ENCODE measurements at regions not wholly inside any gene's neighbourhood (a gene's known extent, or its start where the extent isn't known, plus 50 kb on each side); places are given as distances from the start of the nearest gene placed in this dataset.
"Not testable (repeated sequence)": the region's sequence is repeated elsewhere in the genome, so short reads cannot be mapped to it uniquely, and the experiment has no call there.

DNA sequence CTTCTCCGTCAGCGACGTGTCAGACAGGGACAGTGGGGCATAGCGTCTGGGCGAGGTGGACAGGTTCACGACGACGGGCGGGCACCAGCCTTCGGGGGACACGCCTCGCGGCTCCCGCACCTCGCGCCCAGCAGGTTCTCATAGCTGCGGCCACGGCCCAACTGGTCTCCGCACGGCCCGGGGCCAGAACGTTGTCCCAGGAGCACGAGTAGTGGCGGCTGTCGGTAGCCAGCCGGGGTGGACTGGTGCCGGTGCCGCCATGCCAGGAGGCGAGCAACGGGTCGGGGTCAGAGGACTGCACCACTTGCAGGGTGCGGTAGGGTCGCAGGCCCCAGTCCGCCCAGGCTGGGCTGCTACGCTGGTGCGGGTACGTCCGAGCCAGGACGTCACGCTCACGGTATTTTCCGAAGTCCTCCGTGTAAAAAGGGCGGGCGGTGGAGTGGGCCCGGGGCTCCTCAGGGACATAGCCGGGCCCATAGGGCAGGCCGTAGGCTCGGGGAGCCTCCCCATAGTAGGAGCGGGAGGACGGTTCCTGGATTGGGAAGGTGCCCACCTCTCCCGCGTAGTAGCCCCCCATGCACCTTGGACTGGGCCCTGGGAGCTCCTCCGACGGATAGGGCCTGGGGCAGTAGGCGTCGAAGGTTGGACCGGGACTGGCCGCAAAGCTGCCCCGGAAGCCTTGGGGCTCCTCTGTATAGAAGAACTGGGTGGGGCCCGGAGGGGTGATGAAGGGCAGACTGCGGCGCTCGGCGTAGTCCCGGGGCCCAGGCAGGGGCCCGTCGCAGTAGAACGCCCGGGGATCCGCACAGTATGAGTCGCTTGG is 301.2 kb downstream of the CCDC74A start:
- DNase-seq: not testable (repeated sequence)

DNA sequence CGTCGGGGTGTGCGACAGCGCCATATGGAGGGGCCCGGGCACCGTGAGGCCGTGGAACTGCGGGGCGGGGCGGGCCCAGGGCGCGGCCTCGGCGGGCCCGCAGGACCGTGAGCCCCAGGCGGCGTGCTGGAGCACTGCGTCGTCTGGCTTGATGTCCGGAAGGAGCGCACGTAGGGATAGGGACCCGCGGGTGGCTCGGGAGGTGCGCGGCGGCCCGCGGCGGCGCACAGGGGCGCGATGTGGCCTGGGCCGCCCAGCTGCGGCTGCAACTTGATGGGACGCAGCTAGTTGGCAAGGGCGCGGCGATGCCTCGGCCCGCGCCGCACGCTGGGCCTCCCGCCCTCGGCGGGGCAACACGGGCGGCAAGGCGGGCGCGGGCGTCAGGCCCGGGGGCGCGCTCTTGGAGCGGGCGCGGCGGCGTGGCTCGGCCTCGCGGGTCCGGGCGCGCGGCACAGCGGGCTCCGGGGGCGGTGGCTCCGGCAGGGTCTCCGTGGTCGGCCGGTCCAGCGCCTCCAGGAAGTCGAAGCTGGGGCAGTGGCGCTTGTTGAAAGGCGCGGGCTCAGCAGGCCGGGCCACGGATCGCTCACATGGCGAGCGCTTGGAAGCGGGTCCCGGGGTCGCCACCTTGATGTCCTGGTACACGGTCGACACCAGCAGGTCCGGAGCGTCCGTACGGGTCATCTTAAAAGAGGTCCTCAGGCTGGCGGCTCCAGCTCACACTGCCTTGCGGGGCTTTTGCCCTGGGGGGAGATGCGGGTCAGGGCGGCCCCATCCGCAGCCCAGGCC is 302.0 kb downstream of the CCDC74A start:
- not testable (repeated sequence) for DNase-seq

DNA sequence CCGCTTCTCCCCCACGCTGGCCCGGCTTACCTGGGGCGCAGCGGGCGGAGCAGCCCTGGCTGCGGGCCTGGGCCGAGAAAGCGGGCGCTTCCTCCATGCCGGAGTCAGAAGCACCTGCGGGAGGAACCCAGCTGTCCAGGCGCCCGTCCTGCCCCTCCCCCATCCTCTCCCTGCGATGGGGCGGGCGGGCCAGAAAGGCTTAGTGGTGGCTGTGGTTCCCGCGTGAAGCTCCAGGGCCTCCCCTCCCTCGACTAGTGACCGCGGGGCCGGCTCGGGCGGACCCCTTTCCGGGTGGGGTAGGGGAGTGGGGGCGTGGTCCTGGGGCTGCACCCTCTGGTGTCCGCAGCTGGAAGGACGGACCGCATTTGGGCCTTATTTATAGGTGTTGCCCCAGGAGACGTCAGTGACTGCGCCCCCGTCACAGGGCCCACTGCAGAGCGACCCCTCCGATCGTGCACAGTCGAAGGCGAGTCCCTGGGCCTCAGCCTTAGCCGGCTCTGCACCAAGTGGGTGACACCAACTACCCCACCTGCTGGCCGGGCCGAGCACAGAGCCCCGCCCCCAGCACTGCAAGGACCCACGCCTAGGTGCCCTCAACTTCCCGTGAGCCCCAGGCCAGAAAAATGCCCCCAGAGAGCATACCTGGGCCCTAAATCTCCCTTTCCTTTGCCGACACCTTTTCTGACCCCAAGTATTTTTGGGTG is 302.7 kb downstream of the CCDC74A start:
- not testable (repeated sequence) for DNase-seq

DNA sequence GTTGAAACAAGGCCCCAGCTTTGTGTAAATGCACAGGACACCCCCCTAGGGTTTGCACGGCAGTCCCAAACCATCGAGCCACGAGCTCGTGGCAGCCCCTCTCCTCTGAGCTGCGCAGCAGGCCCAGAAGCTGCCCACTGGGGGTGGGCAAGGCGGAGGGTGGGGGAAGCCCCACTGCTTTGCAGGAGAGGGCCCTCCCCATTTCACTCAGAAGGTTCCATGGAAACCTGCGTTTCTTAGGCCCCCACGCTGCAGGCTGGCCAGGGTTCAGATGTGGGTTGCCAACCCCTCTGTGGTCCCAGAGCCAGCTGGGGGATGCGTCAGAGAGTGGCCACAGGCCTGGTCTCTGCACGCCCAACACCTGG is 303.2 kb downstream of the CCDC74A start:
- DNase-seq: not testable (repeated sequence)

DNA sequence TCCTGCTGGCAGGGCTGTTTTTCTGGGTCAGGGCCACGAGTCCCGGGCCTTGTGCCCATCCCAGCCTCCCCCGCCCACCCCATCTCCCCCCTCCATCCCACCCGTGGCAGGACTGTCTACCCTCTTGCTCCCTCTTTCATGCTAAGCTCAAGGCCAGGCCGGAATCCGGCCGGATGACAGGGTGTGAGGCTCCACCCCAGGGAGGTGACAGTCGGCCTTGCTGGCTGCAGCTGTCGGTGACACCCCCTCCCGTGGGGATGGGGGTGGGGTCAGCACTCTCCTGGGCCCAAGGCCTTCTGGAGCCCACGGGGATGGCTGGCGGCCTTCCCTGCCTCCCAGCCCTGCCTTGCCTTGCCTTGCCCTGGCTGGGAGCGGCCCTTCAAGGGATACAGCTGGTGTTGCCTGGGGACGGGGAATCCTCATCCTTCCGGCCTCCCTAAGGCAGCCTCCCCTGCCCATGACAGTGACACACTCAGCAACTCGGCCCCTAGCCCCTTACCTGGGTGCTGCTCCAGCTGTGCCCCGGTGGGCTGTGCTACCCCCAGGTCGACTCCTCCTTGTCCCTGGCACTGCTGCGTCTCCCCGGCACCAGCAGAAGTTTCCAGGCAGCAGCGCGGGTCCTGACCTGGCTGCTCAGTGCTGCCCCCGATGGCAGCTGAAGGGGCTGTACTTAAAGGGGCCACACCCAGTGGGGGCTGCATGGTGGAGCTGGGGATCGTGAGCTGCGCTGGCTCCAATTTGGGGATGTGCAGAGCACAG is 303.9 kb downstream of the CCDC74A start:
- DNase-seq: not testable (repeated sequence)

DNA sequence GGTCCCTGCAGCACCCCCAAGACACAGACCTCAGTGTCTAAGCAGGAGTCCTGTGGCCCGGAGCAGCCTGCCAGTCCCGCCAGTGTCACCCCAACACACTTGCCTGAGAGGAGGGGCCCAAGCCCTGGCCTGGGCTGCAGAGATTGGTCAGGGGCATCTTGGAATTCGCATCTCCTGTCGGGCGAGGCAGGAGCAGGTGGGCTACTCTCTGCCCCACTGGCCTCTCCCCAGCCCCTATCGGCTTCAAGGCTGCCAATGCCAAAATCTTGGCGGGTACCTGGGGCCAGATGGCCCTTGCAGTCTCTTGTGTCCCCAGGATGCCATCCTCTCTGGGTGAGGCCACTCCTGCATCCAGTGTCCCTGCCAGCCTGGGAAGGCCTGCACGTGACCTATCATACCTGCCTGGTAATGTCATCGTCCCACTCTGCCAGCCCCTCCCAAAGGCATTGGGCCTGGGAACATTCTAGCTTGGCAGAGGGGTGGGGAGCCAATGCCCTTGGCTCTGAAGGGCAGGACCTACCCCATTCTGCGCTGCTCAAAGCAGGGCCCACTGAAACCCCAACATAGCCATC is 304.6 kb downstream of the CCDC74A start:
- DNase-seq: not testable (repeated sequence)

DNA sequence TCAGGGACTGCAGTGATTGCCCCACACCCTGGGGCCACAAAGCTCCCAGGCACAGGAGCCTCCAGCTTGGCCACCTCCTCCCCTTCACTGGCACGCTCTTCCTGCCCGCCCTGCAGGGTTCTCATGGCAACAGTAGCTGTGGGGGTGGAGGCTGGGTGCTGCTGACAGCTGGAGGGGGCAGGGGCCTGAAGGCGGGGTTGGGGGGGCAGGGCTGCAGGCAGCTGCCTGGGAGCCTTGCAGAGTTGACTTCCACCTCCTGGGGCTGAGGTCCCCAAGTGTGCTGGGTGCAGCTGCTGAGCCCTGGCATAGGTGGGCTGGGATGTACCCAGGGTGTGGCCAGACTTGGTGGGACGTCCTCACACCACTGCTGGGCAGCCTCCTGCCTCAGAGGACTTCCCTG is 305.2 kb downstream of the CCDC74A start:
- DNase-seq: not testable (repeated sequence)

DNA sequence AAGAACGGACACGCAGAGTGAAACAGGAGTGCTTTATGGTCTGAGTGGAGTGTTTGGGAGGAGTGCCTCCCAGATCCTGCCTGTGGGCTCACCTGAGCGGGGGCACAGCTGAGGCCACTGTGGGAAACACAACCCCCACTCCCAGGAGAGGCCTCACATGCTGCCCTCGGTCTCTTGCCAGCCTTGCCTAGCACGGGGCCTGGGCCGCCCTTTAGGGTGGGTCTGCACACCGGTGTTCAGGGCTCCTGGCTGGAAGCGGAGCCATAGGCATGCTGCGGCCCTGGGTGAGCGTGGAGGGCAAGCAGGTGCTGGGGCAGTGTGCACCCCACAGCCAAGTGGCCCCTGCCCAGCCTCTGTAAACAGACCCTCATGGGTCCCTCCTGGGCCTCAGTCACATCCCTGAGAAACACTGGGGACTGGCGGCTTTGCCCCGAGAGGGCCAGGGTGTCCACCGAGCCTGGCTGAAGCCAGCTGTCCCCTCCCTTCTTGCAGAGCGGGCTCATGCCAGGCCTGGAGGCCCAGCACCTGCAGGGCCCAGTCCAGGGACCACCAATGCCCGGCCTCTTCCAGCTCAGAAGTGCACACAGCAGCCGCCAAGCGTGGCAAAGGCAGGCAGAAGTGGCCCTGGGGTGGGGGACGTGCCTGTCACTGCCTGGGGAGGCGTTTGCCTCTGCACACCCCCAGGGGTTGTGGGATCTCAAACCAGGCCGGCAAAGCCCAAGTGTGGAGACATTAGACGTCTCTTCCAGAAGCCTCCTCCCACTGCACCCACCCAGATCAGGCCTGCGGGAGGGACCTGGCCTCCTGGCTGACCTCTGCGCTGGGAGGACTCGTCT is 305.9 kb downstream of the CCDC74A start:
- not testable (repeated sequence) for DNase-seq

DNA sequence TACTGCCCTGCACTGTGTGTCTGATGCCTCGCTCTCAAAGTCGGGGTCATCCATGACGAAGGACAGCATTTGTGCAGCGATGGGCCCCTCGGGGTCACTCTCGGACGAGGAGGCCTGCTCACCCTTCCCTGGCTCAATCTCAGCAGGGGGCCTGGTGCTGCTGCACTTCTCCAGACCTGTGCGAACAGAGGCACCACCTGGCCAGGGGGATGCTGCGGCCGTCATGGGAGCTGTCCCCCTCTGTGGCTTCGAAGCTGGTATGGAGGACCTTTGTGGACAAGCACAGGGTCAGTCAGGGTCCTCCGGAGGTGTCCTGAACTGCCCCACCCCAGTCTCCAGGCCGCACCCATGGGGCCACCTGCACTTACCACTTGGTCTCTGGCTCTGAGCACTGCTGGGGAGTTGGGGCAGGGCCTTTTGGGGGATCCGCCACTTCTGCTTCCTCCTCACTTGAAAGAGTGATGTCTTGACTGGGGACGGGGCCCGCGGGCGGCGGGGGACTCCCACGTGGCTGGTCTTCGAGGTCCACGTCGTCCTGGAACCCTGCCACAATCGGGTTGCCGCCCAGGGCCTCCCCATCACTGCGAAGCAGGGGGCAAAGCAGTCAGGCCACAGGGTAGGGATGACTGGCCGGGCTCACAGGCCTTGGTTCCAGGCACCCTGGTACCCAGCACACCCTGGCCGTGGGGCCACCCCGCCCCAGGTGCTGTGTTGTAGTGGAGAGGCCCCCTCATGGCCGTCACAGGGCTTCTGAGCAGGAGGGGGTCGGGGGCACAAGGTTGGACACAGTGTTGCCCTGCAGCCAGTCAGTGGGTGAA is 306.7 kb downstream of the CCDC74A start:
- not testable (repeated sequence) for DNase-seq

DNA sequence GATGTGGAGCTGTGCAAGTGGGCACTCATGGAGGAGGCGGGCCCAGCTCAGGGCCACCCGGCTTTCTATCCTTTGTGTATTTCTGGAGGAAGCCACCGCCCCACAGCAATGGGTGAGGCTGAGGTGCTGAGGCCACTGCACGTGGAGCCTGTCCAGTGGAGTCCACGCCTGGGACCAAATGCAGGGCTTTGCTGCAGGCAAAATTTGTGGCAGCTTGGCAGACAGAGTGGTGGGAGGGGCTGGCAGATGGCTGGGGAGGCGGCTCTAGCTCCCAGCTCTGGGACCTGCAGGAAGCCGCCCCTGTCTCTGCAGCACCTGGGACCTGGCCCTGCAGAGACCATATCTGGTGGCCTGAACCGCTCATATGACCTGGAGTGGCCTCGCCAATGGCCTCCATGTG is 307.3 kb downstream of the CCDC74A start:
- not testable (repeated sequence) for DNase-seq

DNA sequence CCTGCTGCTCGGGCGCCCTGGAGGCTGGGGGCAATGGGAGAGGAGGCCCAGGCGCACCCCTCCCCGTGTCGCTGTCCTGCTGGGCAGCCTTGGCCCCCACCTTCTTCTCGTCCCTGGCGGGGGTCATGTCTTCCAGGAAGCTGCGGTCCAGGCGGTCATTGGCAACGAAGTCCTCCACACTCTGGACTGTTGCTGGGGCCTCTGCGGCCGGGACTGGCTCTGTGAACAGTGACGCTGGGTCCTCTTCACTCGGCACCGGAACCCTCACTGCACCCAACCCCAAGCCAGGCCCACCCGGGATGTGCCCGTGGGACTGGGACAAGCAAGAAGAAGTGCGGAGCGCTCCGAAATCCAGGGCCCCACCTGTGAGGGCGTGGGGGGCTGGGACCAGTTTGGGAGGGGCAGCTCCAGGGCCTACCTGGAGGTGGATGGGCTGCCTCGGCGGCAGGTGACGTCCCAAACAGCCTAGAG is 308.0 kb downstream of the CCDC74A start:
- DNase-seq: no peak

DNA sequence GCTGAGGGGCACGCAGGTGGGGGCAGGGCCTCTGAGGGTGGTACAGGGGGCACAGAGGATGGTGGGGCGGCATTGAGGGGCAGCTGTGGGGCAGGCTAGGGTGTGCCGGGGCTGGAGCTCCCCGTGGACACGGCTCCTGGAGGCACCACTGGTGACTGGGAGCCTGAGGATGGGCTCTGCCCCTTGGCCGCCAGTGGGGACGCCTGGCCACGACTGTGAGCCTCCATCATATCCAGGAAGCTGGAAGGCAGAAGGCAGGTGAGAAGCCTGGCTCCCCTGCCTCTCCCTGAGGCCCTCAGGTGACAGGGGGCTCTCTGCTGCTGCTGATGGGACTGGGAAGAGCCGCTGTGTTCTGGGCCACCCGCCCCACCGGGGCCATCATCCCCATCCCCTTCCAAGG is 308.4 kb downstream of the CCDC74A start:
- DNase-seq: not testable (repeated sequence)

DNA sequence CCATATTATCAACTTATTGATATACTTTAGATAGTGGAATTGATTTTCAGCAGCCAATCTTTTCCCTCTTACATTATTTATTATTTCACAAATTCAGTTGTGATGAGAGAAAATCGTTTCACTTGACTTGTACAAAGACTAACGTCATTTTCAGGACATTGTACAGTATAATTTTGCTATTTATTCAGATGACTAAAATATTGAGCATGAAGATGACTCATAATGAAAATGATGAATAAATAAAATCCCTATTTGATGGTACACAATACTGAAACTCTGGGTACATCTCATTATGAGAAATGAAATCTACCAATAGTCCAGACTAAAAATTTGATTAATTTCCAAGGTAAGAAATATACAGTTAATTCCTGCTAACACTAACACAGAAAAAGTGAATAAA is 316.4 kb downstream of the CCDC74A start:
- DNase-seq: not testable (repeated sequence)

DNA sequence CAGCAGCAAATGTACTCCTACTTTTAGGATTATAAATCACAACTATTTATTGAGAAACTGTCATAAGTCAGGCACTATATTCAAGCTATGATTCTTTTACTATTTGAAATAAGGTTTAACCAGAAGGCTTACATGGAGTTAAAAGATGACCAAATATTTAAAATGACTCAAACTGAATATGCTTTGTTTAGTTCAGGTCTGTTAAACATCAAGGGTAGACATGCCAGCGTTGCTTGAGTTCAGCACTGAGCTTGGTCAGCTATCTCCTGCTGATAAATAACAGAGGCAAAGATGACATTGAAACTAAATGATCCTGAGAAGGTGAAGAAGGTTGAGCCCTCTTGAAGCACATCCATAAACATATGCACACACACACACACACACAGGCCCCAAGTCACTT is 305.6 kb downstream of the ANKRD30BL start:
- DNase-seq: not testable (repeated sequence)

DNA sequence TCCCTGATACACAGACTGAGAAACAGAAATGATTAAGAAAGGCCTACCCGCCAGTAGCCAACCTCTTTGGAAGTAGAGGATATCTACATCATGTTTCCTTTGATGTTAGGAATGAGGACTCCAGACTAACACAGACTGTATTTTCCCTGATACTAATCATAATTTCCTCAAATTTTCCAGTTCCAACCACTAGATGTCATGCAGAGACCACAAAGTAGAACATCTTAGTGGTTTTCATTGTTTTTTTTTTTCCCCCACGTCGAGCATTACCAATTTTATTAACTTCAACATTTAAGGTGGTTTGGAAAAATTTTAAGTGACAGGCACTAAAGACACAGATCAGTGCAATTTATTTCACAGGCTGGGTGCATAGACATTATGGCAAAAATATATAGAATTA is 303.6 kb downstream of the ANKRD30BL start:
- not testable (repeated sequence) for DNase-seq

All from NCI-H2227 treated with DMSO at 0.1 percent for 48 hours (cell line).